ENCODE measurements at regions not wholly inside any gene's neighbourhood (a gene's known extent, or its start where the extent isn't known, plus 50 kb on each side); places are given as distances from the start of the nearest gene placed in this dataset.

GRCh38 chr12:123041811-123042655 lies 61.6 kb downstream of the ARL6IP4 start:
- no peaks in the 10 kb centered on the region for H3K27me3 ChIP-seq
- no peak for DNase-seq
- H3K27ac ChIP-seq, result peak overlapping the region in 2 of 4 donors; percentile 15 to 30
- no peaks in the 10 kb centered on the region for H3K36me3 ChIP-seq
- H3K4me1 ChIP-seq, result peaks cover 18 to 33% (median 27%) of the 10 kb centered on the region in 4 donors
- TF ChIP-seq POLR2AphosphoS5 (IDR thresholded peaks at IDR 0.05), result no peak
- TF ChIP-seq POLR2A (IDR thresholded peaks at IDR 0.05), result no peak
- TF ChIP-seq CTCF (IDR thresholded peaks at IDR 0.05), result no peak
- no peak for TF ChIP-seq EP300 (IDR thresholded peaks at IDR 0.05)
- H3K9me3 ChIP-seq, result no peaks in the 10 kb centered on the region
- H3K4me3 ChIP-seq, result no peak overlapping the region
- ATAC-seq (ENCODE audit: low FRiP score in 2 of 2), result no peak
- WGBS, 2 donors, result 72 to 77% methylated on average over 12 to 17 of the region's 17 CpGs

DNA sequence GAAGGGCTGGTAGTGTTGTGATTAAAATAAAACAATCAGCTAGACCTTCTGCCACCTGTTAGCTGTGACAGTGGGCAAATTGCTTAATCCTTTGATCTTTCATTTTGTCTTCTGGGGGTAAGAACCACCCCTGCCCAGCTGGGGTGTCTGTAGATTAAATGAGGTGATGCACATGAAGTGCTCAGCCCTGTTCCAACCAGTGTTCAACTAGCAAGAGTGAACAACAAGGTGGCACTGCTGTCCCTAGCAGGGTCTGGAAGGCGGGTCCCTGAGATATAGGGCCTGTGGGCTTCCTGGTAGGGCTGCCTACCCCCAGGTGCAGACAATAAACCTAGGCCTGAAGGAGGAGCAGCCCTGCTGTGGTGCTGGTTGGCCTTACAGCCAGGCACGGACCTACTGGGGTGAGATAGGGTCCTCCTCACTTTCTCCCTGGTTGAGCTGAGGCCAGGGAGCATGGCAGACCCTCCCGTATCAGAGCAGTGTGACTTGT lies 60.6 kb downstream of the ARL6IP4 start:
- 86 to 93% methylated on average over 2 to 3 of the region's 3 CpGs for WGBS, 2 donors
- TF ChIP-seq EP300 (IDR thresholded peaks at IDR 0.05) (no peak), POLR2AphosphoS5 (IDR thresholded peaks at IDR 0.05) (no peak), POLR2A (IDR thresholded peaks at IDR 0.05) (no peak), CTCF (IDR thresholded peaks at IDR 0.05) (no peak)
- no peak overlapping the region for H3K27ac ChIP-seq

GRCh38 chr12:123040106-123040505 lies 59.6 kb downstream of the ARL6IP4 start:
- TF ChIP-seq EP300 (IDR thresholded peaks at IDR 0.05) (no peak), POLR2AphosphoS5 (IDR thresholded peaks at IDR 0.05) (no peak), CTCF (IDR thresholded peaks at IDR 0.05) (no peak), POLR2A (IDR thresholded peaks at IDR 0.05) (no peak)
- no peaks in the 10 kb centered on the region for H3K9me3 ChIP-seq
- peaks cover 13 to 23% (median 17%) of the 10 kb centered on the region in 4 donors for H3K4me1 ChIP-seq
- DNase-seq, result no peak
- H3K4me3 ChIP-seq, result no peak overlapping the region
- no peak for ATAC-seq (ENCODE audit: low FRiP score in 2 of 2)
- no peaks in the 10 kb centered on the region for H3K36me3 ChIP-seq
- no peak overlapping the region for H3K27ac ChIP-seq
- WGBS, 2 donors, result 73 to 81% methylated on average over 2 of the region's 2 CpGs
- no peaks in the 10 kb centered on the region for H3K27me3 ChIP-seq

More for the DNA sequence above, 60.6 kb downstream of the ARL6IP4 start:
- H3K4me1 ChIP-seq, result peaks cover 18 to 27% (median 20%) of the 10 kb centered on the region in 4 donors
- no peaks in the 10 kb centered on the region for H3K9me3 ChIP-seq
- H3K36me3 ChIP-seq, result no peaks in the 10 kb centered on the region
- H3K4me3 ChIP-seq, result no peak overlapping the region
- H3K27me3 ChIP-seq, result no peaks in the 10 kb centered on the region
- ATAC-seq (ENCODE audit: low FRiP score in 2 of 2), result no peak
- no peak for DNase-seq

DNA sequence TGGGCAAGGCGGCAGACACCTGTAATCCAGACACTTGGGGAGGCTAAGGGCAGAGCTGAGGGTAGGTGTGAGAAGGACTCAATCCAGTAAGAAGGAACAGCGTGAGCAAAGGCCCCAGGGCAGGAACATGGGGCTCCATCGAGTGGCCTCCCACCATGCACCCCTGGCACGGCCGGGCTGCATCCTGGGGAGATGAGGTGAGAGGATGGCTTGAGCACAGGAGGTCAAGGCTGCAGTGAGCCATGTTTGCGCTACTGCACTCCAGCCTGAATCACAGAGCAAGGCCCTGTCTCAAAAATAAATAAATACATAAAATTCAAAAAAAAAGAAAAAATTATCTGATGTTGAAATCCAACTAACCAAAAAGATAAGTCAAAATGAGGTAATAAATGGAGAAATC lies 58.5 kb downstream of the ARL6IP4 start:
- no peak for DNase-seq
- Histone ChIP-seq H3K36me3 (peaks cover 0 to 7% (median 2%) of the 10 kb centered on the region in 4 donors), H3K4me3 (no peak overlapping the region), H3K27ac (no peak overlapping the region), H3K9me3 (no peaks in the 10 kb centered on the region), H3K27me3 (no peaks in the 10 kb centered on the region), H3K4me1 (peaks cover 9 to 25% (median 17%) of the 10 kb centered on the region in 4 donors)
- 91 to 93% methylated on average over 6 of the region's 6 CpGs for WGBS, 2 donors
- ATAC-seq (ENCODE audit: low FRiP score in 2 of 2), result no peak
- TF ChIP-seq EP300 (IDR thresholded peaks at IDR 0.05), result no peak
- no peak for TF ChIP-seq POLR2AphosphoS5 (IDR thresholded peaks at IDR 0.05)
- TF ChIP-seq CTCF (IDR thresholded peaks at IDR 0.05), result no peak
- TF ChIP-seq POLR2A (IDR thresholded peaks at IDR 0.05), result no peak

Data from upper lobe of left lung (tissue), 6 donors.